SKM-1 (cell line): ENCODE measurements at regions not wholly inside any gene's neighbourhood (a gene's known extent, or its start where the extent isn't known, plus 50 kb on each side); places are given as distances from the start of the nearest gene placed in this dataset.
"Not testable (repeated sequence)": the region's sequence is repeated elsewhere in the genome, so short reads cannot be mapped to it uniquely, and the experiment has no call there.

Source experiments
- DNase-seq: peaks from one replicate; lab custom pipeline; 2025; ENCODE audit not compliant: unreplicated experiment; lab: John Stamatoyannopoulos, UW

DNA sequence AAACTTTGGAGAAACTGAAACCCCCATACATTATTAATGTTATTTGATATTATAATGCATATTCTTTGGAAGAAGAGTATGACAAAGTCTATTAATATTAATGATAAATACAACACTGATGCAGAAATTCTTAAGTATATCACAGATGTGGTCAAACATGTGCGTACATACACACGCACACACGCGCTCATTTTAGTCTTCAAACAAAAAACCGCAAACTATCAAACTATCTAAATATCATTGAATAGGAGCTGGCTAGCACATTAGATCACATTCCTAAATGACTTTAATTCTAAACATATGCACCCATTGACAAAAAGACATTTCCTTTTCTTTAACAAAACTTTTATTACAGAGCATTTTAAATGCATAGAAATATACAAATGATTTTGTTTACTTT is 872.7 kb downstream of the SLC16A7 start:
- DNase-seq = no peak

DNA sequence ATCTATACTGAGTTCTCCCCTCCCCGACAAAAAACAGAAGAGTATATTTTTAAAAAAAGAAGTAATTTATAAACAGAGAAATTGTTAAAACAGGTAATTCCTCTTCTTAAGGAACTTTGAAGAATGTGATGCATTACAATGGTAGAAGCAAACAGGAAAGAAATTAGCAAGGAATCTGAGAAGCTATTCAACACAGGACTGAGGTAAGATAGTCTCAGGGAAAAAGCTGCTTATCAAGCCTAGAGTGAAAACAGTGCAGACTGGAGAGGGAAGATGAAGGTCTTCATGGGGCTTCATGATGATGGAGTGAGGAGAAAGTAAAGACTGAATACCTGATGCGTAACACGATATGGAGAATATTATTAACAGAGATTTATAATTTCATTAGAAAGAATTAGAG is 880.0 kb downstream of the SLC16A7 start:
- DNase-seq = no peak

DNA sequence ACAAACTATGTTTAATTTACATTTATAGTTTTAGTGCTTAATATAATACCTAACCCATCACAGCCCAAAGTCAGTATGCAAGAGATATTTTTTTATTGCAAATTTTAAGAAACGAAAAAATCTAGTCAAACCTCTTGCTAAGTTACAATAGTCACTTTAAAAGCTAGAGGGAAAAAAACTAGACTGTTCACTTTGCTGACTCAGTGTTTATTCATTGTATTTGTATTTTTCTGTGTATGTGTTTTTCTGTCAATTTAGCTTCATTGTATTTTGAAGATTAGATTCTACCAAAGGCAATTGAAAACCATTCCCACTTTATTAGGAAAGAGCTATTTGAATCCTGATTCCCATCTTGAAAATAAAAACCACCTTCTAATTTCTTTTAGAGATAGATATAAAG is 891.5 kb downstream of the SLC16A7 start:
- DNase-seq = no peak

DNA sequence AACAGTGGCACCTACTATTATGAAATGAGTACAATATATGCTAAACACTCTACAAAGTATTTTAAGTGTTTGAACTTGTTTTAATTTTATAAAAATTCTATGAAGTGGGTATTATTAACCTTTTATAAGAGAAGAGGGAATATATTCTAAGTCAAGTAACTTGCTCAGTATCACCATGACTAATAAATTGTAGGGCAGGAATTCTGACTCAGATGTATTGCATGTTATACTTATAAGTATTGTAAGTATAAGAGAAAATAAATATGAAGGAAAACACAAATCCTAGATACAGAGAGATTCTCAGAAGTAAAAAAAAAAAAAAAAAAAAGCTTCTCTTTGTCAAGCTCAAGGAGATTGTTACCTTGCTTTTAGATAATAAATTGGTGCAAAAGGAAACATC is 893.2 kb downstream of the SLC16A7 start:
- DNase-seq = no peak

DNA sequence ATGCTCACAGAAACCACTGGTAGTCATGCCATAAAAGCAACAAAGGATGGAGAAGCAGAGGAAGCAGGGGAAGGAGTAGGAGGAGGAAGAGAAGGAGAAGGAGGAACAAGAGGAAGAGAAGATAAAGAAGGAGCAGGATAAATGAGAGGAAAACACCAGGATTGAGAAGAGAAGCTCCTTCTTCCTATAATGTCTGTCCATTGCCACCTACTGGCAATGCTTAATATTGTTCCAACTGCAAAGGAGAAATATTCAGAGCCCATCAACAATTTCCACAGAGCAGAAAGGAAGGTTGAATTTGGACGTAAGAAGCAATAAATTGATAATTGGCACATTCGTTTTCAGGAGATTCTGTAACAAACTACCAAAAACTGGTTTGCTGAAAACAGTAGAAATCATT is 898.4 kb downstream of the SLC16A7 start:
- no peak for DNase-seq

DNA sequence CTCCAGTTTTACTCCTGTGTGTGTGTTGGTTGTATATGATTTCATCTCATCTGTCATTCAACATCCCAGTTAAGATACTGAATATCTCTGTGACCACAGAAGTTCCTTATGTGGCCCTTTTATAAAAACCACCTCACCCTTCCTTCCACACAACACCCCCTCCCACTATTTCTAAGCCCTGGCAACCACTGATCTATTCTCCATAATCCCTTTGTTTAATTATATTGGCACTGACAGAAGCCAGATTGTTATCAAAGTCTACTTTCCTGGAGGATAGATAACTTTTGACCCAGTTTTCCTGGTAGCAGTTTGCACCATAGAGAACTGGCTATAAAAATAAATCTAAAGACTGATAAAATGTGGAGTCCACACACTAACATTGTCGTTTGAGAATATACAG is 902.8 kb downstream of the SLC16A7 start:
- no peak for DNase-seq

DNA sequence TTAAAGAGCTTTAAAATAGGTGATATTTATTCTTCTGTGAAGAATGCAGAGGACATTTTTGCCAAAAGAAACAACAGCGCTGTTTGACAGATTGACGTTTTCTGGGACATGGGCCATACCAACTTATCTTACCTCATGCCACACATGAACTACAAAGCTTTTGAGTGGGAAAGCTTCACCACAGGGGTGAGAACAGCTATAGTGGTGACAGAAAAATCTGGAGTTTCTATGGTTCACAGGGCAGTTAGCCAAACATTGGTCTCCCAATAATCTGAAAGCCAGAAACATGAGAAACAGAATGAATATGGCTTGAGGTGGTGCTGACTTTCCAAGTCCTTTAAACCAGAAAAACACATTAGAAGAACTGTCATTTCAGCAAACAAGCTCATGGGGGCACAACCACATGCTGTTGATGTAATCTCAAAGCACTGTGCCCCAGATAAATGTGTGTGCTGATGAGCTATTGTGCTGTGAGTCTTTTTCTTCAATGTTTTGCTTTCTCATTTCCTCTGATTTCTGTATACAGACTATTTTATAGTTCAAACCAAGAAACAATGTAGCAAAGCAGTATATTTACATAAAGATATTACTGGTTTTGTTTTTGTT is 905.4 kb downstream of the SLC16A7 start:
- DNase-seq = no peak

DNA sequence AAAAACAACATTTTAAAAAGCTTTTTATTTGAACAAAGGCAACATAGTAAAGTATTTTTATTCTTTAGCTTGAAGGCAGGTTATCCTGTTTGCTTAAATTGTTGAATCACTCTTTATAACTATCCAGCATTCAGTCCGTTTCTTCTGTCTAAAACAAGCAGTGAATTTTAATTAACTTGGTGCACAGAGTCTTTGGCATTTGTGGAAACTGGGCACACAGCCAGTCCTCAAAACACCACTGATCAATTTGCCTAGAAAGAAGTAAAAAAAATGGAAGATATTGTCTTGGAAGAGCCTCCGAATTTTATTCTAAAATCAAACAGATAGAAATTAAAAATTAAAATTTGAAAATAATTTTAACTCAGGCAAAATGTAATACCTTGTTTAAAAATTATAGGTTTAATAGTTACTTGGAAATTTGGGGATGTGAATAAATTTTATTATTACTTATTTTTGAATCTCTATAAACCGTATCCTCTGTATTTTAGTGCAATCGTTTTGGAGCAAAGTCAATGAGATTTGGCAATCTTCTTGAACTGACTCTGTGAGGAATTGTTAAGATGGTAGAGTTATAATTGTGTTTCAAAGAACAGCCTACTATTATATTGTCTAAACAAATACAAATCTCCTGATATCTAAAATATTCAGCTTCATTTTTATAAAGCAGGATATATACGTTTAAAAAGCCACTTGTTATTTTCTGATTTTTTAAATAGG is 927.0 kb downstream of the SLC16A7 start:
- DNase-seq = no peak

DNA sequence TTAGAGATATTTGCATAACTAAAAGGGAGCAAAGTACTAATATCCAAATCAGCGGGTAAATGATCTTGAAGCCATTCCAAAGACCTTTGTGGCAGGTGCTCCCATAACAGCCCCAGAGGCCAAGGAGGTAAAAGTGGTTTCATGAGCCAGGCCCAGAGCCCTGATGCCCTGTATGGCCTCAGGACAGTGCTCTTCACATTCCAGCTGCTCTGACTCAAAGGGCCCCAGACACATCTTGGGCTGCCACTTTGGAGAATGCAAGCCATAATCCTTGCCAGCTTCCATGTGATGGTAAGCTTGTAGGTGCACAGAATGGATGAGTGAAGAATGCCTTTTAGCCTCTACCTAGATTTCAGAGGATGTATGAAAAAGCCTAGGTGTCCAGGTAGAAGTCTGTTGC is 933.4 kb downstream of the SLC16A7 start:
- DNase-seq = no peak

DNA sequence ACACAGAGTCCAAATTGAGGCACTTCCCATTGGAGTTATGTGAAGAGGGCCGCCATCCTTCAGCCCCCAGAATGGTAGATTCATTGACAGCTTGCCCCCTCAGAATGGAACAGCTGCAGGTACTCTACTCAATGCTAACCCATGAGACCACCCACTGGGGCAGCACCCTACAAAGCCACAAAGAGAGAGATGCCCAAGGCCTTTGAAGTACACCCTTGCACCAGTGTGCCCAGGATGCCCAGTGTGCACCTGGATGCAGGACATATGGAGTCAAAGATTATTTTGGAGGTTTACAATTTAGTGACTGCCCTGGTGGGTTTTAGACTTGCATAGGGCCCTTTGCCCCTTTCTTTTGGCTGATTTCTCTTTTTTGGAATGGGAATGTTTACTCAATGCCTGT is 933.9 kb downstream of the SLC16A7 start:
- DNase-seq = no peak

DNA sequence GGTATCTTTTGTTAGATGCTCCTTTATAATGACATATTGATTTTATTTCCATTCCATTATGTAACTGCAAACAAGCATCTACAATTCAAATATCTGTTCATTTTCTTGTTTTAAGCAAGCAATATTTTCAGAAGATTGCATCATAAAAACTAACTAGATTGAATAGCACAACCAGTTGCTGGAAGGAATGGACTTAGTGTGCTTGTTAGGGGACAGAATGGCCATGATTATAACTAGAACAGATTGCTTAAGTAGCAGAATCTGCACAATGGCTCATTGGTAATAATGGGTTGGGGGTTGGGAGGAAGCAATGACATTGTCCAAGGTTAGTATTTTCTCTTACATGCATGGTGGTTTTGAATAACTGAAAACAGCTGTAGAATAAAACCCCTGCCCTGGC is 939.5 kb downstream of the SLC16A7 start:
- DNase-seq = no peak

DNA sequence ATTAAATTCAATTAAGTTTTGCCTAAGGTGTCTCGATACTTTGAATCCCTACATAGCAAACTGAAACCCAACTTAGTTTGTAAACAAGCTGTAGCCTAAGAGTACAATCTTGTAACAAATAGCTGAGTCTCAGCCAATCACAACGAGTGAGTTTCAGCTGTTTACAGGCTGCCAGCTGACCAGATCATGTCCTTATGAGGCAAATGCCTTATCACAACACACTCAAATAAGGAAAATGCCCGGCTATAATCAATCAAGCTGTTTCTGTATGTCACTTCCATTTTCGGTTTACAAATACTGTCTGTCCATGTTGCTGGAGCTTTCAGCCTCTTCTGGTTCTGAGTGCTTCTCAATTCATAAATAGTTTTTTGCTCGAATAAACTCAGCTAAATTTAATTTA is 943.8 kb downstream of the SLC16A7 start:
- DNase-seq = no peak

DNA sequence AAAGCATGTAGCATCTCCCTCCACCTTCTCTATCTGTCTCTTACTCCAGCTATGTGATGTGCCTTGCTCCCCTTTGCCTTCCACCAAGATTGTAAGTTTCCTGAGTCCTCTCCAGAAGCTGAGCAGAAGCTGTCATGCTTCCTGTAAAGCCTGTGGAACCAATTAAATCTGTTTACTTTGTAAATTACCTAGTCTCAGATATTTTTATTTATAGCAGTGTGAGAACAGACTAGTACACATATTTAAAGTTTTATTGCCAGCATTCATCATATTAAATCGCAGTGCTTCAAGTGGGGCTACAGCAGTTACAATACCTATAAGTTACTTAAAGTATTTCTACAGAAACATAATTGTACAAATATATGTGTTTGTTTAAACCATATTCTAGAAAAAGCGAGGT is 973.1 kb downstream of the SLC16A7 start:
- DNase-seq = no peak

DNA sequence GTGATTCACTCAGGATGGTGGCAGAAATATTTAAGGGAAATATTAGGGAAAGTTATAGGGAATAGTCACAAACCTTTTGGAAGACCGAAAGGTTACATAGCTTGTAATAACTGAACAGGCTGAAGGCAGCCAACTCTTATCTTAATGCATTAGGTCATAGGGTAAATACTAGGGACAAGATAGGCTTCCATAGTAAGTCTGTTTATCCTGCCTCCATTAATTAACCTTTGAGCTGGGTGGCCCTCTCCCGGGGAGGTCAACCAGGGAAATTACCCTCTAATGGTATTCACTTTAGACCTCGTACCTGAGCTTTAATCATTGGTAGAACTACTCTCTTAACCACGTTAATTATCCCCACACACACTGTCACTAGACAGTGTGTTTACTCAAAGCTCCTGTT is 981.8 kb downstream of the SLC16A7 start:
- DNase-seq = no peak

DNA sequence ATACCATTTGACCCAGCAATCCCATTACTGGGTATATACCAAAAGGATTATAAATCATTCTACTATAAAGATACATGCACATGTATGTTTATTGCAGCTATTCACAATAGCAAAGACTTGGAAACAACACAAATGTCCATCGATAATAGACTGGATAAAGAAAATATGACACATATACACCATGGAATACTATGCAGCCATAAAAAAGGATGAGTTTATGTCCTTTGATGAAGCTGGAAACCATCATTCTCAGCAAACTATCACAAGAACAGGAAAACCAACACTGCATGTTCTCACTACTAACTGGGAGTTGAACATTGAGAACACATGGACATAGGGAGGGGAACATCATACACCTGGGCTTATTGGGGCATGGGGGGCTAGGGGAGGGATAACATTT is 991.8 kb downstream of the SLC16A7 start:
- not testable (repeated sequence) for DNase-seq

DNA sequence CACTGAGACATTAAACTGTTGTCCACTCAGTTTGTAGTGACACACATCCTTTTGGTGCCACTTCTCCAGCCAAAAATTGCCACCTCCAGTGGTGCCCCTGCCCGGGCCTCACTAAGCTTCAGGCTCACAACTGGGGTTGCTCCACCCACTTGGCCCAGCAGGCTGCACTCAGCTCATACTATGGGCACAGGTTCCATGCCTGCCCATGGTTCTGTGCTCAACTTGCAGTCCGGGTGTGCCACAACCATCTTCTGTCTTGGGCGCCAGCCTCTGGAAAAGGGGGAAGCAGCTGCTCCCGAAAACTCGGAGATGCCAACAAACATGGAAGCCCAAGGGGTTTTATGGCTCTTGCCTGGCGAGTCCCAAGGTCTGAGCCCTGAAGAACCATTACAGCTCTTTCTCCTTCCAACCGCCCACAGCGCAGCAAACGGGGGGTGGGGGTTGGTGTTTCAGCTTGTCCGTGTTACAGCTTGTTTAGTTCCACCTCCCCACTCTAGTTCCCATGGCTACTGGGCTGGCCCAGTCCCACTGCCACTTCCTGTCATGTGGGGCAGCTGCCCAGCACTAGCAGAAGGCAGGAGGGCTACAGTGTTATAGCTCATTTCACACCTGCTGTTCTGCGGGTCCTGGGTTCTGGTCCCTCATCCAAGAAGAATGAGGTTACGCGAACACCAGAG is 998.3 kb downstream of the SLC16A7 start:
- DNase-seq = no peak

DNA sequence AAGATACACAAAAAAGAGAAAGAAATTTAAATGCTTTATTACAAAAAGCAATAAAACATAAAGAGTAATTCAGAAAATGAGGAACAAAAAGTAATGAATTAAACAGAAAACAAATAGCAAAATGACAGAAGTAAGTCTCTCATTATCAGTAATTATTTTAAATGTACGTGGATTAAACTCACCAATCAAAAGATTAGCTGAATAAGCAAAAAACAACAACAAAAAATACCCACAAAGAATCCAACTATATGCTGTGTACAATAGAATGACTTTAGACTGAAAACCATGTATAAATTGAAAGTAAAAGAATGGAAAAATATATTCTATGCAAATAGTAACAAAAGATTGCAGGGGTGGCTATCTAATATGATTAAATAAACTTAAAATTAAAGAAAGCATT is 1006.8 kb downstream of the SLC16A7 start:
- no peak for DNase-seq

DNA sequence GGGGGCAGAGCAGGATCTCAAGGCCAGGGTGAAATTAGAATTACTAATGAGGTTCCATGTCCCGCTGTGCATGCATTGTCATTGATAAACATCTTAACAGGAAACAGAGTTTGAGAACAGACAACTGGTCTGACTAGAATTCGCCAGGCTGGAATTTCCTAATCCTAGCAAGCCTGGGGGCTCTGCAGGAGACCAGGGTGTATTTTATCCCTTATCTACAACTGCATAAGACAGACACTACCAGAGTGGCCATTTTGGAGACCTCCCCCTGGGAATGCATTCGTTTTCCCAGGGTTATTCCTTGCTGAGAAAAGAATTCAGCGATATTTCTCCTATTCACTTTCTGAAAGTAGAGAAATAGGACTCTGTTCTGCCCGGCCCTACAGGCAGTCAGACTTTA is 1007.6 kb downstream of the SLC16A7 start:
- not testable (repeated sequence) for DNase-seq

DNA sequence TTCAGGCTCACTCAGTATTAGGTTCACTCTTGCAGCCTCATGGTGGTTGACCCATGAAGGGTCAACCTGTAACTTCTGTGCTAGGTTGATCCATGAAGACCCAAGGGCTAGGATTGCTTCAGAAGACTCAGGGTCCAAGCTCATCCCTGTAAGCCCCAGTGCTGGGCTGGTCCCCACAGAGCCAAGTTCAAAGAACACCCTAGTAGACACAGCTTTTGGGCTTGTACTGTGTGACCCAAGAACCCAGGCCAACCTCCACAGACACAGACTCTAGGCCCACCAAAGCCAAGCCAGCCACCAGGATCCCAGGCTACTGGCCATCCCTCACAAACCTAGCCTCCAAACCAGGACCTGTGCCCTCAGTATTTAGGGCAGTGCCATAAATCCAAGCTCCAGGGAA is 1020.6 kb downstream of the SLC16A7 start:
- no peak for DNase-seq

DNA sequence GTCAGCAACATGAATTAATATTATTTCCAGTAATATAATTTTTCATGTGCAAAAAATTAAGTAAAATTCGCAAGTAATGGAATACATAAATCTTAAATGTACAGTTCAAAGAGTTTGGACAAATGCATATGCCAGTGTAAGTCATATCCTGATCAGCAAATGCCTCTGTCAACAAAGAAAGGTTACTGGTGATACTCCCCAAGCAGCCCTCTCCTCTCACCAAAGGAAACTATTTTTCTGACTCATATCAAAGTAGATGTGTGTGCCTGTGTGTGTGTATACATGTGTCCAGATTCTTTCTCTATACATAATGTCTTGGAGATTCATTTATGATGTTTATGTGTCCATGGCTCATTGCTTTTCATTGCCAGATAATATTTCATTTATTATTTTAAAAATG is 1035.0 kb downstream of the SLC16A7 start:
- no peak for DNase-seq

DNA sequence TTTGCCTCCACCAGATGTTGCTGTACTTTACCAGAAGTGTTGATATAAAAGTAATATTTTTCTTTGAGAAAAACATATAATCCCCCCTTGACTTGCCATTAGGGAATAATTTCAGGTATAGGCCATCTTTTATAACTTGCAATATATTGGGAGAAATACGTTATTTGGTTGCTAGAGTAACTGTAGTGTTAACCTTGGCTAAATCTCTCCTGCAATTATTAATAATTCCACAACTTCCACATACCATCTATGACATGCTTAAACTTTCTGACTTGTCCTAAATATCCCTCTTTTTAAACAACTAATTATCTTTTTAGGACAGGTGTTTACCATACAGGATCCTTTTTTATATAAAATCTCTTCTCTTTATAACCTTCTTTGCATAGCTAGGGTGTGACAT is 1048.2 kb downstream of the SLC16A7 start:
- DNase-seq = no peak

DNA sequence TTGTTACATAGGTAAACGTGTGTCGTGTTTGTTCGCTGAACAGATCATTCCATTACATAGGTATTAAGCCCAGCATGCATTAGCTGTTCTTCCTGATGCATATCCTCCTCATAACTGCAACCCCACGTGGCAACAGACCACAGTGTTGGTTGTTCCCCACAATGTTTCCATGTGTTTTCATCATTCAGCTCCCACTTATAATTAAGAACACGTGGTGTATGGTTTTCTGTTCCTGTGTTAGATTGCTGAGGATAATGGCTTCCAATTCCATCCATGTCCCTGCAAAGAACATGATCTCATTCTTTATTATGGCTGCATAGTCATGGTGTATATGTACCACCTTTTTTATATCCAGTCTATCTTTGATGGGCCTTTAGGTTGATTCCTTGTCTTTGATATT is 1071.1 kb downstream of the SLC16A7 start:
- no peak for DNase-seq

DNA sequence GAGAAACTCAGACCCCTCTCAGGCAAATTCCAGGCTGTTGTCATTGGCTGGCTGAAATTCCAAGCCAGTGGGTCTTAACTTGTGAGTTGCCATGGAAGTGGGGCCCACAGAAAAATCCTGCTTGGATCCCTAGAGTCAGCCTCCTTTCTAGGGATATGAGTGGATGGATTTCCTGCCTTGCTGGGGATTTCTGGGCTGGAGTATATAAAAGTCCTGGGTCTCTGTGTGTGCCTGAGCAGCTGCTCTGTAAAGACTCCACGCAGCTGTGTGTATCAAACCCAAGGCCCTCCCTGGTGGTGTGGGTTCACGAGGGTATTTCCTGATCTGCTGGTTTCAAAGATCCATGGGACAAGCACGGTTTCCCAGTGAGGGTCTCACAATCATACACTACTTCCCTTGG is 1077.1 kb downstream of the SLC16A7 start:
- no peak for DNase-seq
